ACHN (cell line): ENCODE measurements at regions not wholly inside any gene's neighbourhood (a gene's known extent, or its start where the extent isn't known, plus 50 kb on each side); places are given as distances from the start of the nearest gene placed in this dataset.
"Not testable (repeated sequence)": the region's sequence is repeated elsewhere in the genome, so short reads cannot be mapped to it uniquely, and the experiment has no call there.

Experiments used
- DNase-seq: peaks from one replicate; pipeline ENCODE4 v3.0.0-alpha.2; 2015
- in situ Hi-C: cut with HindIII; loops from 2 replicates; pipeline ENCODE4 v1.10.0; 2017; ENCODE audit warnings: low sequenced_read_pairs, low pct_ligation_motif_present, low pct_unique_long_range_greater_than_20kb

- in situ Hi-C loops, result no loop called here
- no peak for DNase-seq
These were observed 139.1 kb upstream of the MYO10 start for GRCh38 chr5:17075236-17075635.

GRCh38 chr5:17076272-17076671 is 140.2 kb upstream of the MYO10 start:
- in situ Hi-C loops, result no loop called here
- DNase-seq, result no peak

- no peak for DNase-seq
- in situ Hi-C loops, result no loop called here
These were observed 139.8 kb upstream of the BASP1 start for GRCh38 chr5:17077440-17078233.

GRCh38 chr5:17079562-17079961 is 137.9 kb upstream of the BASP1 start:
- in situ Hi-C loops, result no loop called here
- no peak for DNase-seq

- in situ Hi-C loops, result no loop called here
- no peak for DNase-seq
These were observed 137.1 kb upstream of the BASP1 start for GRCh38 chr5:17080361-17080760.

GRCh38 chr5:17081142-17081541 is 136.3 kb upstream of the BASP1 start:
- no peak for DNase-seq
- in situ Hi-C loops, result no loop called here

GRCh38 chr5:17083276-17083675 is 134.2 kb upstream of the BASP1 start:
- DNase-seq, in situ Hi-C loops: not testable (repeated sequence)

- no peak for DNase-seq
- in situ Hi-C loops, result no loop called here
These were observed 130.4 kb upstream of the BASP1 start for GRCh38 chr5:17087035-17087434.

GRCh38 chr5:17088051-17088450 is 129.4 kb upstream of the BASP1 start:
- no peak for DNase-seq
- in situ Hi-C loops, result no loop called here

- in situ Hi-C loops, result no loop called here
- no peak for DNase-seq
These were observed 128.4 kb upstream of the BASP1 start for GRCh38 chr5:17089001-17089400.

GRCh38 chr5:17089690-17090089 is 127.7 kb upstream of the BASP1 start:
- DNase-seq, result no peak
- in situ Hi-C loops, result no loop called here

GRCh38 chr5:17090839-17091238 is 126.6 kb upstream of the BASP1 start:
- DNase-seq, result no peak
- in situ Hi-C loops, result no loop called here

- in situ Hi-C loops, result no loop called here
- DNase-seq, result no peak
These were observed 122.6 kb upstream of the BASP1 start for GRCh38 chr5:17094830-17095229.

GRCh38 chr5:17096952-17097695 is 120.3 kb upstream of the BASP1 start:
- DNase-seq, result peak; percentile 16
- in situ Hi-C loops, result no loop called here

- DNase-seq, result no peak
- in situ Hi-C loops, result no loop called here
These were observed 117.5 kb upstream of the BASP1 start for GRCh38 chr5:17099946-17100345.

- DNase-seq, result no peak
- in situ Hi-C loops, result no loop called here
These were observed 114.0 kb upstream of the BASP1 start for GRCh38 chr5:17103461-17103860.

- DNase-seq, result no peak
- in situ Hi-C loops, result no loop called here
These were observed 111.5 kb upstream of the BASP1 start for GRCh38 chr5:17105744-17106418.

- in situ Hi-C loops, result no loop called here
- DNase-seq, result no peak
These were observed 110.9 kb upstream of the BASP1 start for GRCh38 chr5:17106521-17106920.

- DNase-seq, in situ Hi-C loops: not testable (repeated sequence)
These were observed 105.2 kb upstream of the BASP1 start for GRCh38 chr5:17112091-17112716.
